ENCODE measurements at regions not wholly inside any gene's neighbourhood (a gene's known extent, or its start where the extent isn't known, plus 50 kb on each side); places are given as distances from the start of the nearest gene placed in this dataset.

DNA sequence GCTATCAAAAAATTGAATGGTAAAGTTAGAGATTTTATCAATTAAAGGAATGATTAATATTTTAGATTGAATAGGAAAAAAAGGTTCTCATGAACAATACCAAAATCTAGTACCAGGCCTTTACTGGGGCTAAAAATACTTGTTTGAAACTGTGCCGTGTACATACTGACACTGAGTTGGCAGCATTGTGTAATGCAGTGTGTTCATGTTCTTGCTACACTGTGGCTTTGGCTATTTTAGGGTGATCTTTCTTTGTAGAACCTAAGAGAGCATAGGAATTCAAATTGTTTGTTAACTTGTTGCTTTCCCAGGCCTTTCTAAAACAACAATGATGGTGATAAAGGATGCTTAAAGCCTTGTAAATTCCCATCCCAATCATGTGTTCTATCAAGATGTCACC lies 80.9 kb downstream of the KIF4B start:
- TF ChIP-seq EZH2 (IDR thresholded peaks at IDR 0.05; ENCODE audit: insufficient read depth, low read length) = no peak
- TF ChIP-seq, protein P1, sequence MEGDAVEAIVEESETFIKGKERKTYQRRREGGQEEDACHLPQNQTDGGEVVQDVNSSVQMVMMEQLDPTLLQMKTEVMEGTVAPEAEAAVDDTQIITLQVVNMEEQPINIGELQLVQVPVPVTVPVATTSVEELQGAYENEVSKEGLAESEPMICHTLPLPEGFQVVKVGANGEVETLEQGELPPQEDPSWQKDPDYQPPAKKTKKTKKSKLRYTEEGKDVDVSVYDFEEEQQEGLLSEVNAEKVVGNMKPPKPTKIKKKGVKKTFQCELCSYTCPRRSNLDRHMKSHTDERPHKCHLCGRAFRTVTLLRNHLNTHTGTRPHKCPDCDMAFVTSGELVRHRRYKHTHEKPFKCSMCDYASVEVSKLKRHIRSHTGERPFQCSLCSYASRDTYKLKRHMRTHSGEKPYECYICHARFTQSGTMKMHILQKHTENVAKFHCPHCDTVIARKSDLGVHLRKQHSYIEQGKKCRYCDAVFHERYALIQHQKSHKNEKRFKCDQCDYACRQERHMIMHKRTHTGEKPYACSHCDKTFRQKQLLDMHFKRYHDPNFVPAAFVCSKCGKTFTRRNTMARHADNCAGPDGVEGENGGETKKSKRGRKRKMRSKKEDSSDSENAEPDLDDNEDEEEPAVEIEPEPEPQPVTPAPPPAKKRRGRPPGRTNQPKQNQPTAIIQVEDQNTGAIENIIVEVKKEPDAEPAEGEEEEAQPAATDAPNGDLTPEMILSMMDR (IDR thresholded peaks at IDR 0.05; ENCODE audit: insufficient read depth, low read depth, low read length) = no peak
- no peak overlapping the region for H3K27ac ChIP-seq (ENCODE audit: low read depth, low read length)
- no peak overlapping the region for H2AFZ ChIP-seq (ENCODE audit: low read depth, low read length)
- H3K9ac ChIP-seq (ENCODE audit: low read length) = no peak overlapping the region
- DNase-seq (ENCODE audit: low read depth) = no peak
- H3K4me1 Mint-ChIP-seq (ENCODE audit: low read depth, unreplicated experiment) = peaks cover 15% of the 10 kb centered on the region
- H3K9me3 Mint-ChIP-seq (ENCODE audit: unreplicated experiment) = no peaks in the 10 kb centered on the region
- H3K36me3 Mint-ChIP-seq (ENCODE audit: low read depth, unreplicated experiment) = no peaks in the 10 kb centered on the region
- no peak overlapping the region for H3K4me3 ChIP-seq (ENCODE audit: insufficient read depth, low read depth, low read length)
- H3K79me2 ChIP-seq (ENCODE audit: insufficient read depth, low read length) = no peaks in the 10 kb centered on the region
- H3K36me3 ChIP-seq (ENCODE audit: insufficient read depth, low read length) = no peaks in the 10 kb centered on the region
- no peak overlapping the region for H3K4me2 ChIP-seq (ENCODE audit: low read length)
- FAIRE-seq = no peak
- no peaks in the 10 kb centered on the region for H4K20me1 ChIP-seq (ENCODE audit: insufficient read depth, low read length)
- H3K27me3 ChIP-seq (ENCODE audit: insufficient read depth, low read length) = no peaks in the 10 kb centered on the region
- H3K9me3 ChIP-seq (ENCODE audit: insufficient read depth, low read depth, low read length) = no peaks in the 10 kb centered on the region
- H3K27me3 Mint-ChIP-seq (ENCODE audit: low read depth, unreplicated experiment) = no peaks in the 10 kb centered on the region
- H3K27ac Mint-ChIP-seq (ENCODE audit: unreplicated experiment) = no peak overlapping the region
- H3K4me1 ChIP-seq (ENCODE audit: insufficient read depth, low read length) = no peaks in the 10 kb centered on the region
- H3K4me3 Mint-ChIP-seq (ENCODE audit: unreplicated experiment) = no peak overlapping the region

DNA sequence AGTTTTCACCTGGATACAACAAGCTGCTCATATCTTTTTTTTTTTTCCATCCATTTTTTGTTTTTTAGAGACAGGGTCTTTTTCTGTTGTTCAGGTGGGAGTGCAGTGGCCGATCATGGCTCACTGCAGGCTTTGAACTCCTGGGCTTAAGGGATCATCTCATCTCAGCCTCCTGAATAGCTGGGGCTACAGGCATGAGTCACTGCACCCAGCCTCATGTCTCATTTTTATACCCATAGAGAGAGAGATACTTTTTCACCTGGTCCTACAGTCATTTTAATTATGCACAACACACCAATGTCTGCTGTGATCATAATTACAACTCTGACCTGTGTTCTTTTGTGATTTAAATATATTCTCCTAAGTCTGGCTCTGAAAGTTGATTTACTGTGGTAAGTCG lies 84.4 kb downstream of the KIF4B start:
- H3K9me3 ChIP-seq (ENCODE audit: insufficient read depth, low read depth, low read length) = no peaks in the 10 kb centered on the region
- TF ChIP-seq, protein P1 (IDR thresholded peaks at IDR 0.05; ENCODE audit: insufficient read depth, low read depth, low read length) = no peak
- TF ChIP-seq EZH2 (IDR thresholded peaks at IDR 0.05; ENCODE audit: insufficient read depth, low read length) = no peak
- no peak for DNase-seq (ENCODE audit: low read depth)
- H3K27ac ChIP-seq (ENCODE audit: low read depth, low read length) = no peak overlapping the region
- no peak overlapping the region for H3K4me3 ChIP-seq (ENCODE audit: insufficient read depth, low read depth, low read length)
- Mint-ChIP-seq H3K27ac (ENCODE audit: unreplicated experiment) (no peak overlapping the region), H3K4me3 (ENCODE audit: unreplicated experiment) (no peak overlapping the region), H3K9me3 (ENCODE audit: unreplicated experiment) (peaks cover 3% of the 10 kb centered on the region), H3K27me3 (ENCODE audit: low read depth, unreplicated experiment) (no peaks in the 10 kb centered on the region), H3K4me1 (ENCODE audit: low read depth, unreplicated experiment) (peaks cover 2% of the 10 kb centered on the region), H3K36me3 (ENCODE audit: low read depth, unreplicated experiment) (no peaks in the 10 kb centered on the region)
- H3K27me3 ChIP-seq (ENCODE audit: insufficient read depth, low read length) = no peaks in the 10 kb centered on the region
- no peaks in the 10 kb centered on the region for H4K20me1 ChIP-seq (ENCODE audit: insufficient read depth, low read length)
- no peak for FAIRE-seq
- H3K79me2 ChIP-seq (ENCODE audit: insufficient read depth, low read length) = no peaks in the 10 kb centered on the region
- H3K9ac ChIP-seq (ENCODE audit: low read length) = no peak overlapping the region
- no peak overlapping the region for H3K4me2 ChIP-seq (ENCODE audit: low read length)
- no peaks in the 10 kb centered on the region for H3K4me1 ChIP-seq (ENCODE audit: insufficient read depth, low read length)
- H3K36me3 ChIP-seq (ENCODE audit: insufficient read depth, low read length) = no peaks in the 10 kb centered on the region
- H2AFZ ChIP-seq (ENCODE audit: low read depth, low read length) = no peak overlapping the region

DNA sequence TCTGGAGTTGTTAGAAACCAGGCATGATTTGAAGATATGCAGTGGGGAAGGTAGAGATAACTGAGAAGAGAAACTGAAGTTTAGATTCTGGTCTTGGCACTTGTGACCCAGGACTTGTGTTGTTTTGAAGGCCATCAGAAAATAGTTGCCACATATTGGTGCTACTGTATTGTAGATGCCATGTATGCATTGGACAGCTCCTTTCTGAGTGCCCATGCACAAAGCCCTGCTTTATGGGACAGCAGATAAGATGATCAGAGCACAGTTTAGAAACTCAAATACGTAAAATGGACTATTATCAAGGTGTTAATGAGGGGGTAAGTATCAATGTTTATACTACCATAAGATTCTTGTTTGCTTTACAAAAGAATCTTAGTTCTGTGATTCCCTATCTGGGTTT lies 84.9 kb downstream of the KIF4B start:
- H3K27me3 Mint-ChIP-seq (ENCODE audit: low read depth, unreplicated experiment) = no peaks in the 10 kb centered on the region
- no peaks in the 10 kb centered on the region for H4K20me1 ChIP-seq (ENCODE audit: insufficient read depth, low read length)
- H3K9me3 ChIP-seq (ENCODE audit: insufficient read depth, low read depth, low read length) = no peaks in the 10 kb centered on the region
- no peaks in the 10 kb centered on the region for H3K27me3 ChIP-seq (ENCODE audit: insufficient read depth, low read length)
- no peaks in the 10 kb centered on the region for H3K4me1 ChIP-seq (ENCODE audit: insufficient read depth, low read length)
- H3K27ac Mint-ChIP-seq (ENCODE audit: unreplicated experiment) = no peak overlapping the region
- H3K27ac ChIP-seq (ENCODE audit: low read depth, low read length) = no peak overlapping the region
- FAIRE-seq = no peak
- peaks cover 6% of the 10 kb centered on the region for H3K4me1 Mint-ChIP-seq (ENCODE audit: low read depth, unreplicated experiment)
- H3K4me2 ChIP-seq (ENCODE audit: low read length) = no peak overlapping the region
- no peak overlapping the region for H3K9ac ChIP-seq (ENCODE audit: low read length)
- no peak overlapping the region for H3K4me3 ChIP-seq (ENCODE audit: insufficient read depth, low read depth, low read length)
- DNase-seq (ENCODE audit: low read depth) = no peak
- no peaks in the 10 kb centered on the region for H3K79me2 ChIP-seq (ENCODE audit: insufficient read depth, low read length)
- peaks cover 3% of the 10 kb centered on the region for H3K9me3 Mint-ChIP-seq (ENCODE audit: unreplicated experiment)
- no peaks in the 10 kb centered on the region for H3K36me3 ChIP-seq (ENCODE audit: insufficient read depth, low read length)
- H3K36me3 Mint-ChIP-seq (ENCODE audit: low read depth, unreplicated experiment) = no peaks in the 10 kb centered on the region
- TF ChIP-seq, protein P1 (IDR thresholded peaks at IDR 0.05; ENCODE audit: insufficient read depth, low read depth, low read length) = no peak
- no peak for TF ChIP-seq EZH2 (IDR thresholded peaks at IDR 0.05; ENCODE audit: insufficient read depth, low read length)
- H2AFZ ChIP-seq (ENCODE audit: low read depth, low read length) = no peak overlapping the region
- no peak overlapping the region for H3K4me3 Mint-ChIP-seq (ENCODE audit: unreplicated experiment)

Measured in astrocyte (in vitro differentiated cells and primary cell).